ENCODE measurements at regions not wholly inside any gene's neighbourhood (a gene's known extent, or its start where the extent isn't known, plus 50 kb on each side); places are given as distances from the start of the nearest gene placed in this dataset.
"Not testable (repeated sequence)": the region's sequence is repeated elsewhere in the genome, so short reads cannot be mapped to it uniquely, and the experiment has no call there.

- intact Hi-C loops (cut with DNase I), result no loop called here
- H3K9me3 ChIP-seq, result no peaks in the 10 kb centered on the region
- H3K4me1 ChIP-seq, result no peaks in the 10 kb centered on the region
- no peak for TF ChIP-seq CTCF (IDR thresholded peaks at IDR 0.05)
- ATAC-seq (no peak), DNase-seq (no peak)
- H3K4me3 ChIP-seq, result no peak overlapping the region
- H3K36me3 ChIP-seq, result no peaks in the 10 kb centered on the region
- no peaks in the 10 kb centered on the region for H3K27me3 ChIP-seq (ENCODE audit: low read depth)
- no peak overlapping the region for H3K27ac ChIP-seq
Measured at GRCh38 chr10:22779331-22780019, 65.1 kb upstream of the PIP4K2A start.

GRCh38 chr10:22774102-22774501, 59.7 kb upstream of the PIP4K2A start:
- no peak for ATAC-seq
- intact Hi-C loops (cut with DNase I), result no loop called here
- TF ChIP-seq CTCF (IDR thresholded peaks at IDR 0.05), result no peak
- no peak for DNase-seq
- Histone ChIP-seq H3K27me3 (ENCODE audit: low read depth) (no peaks in the 10 kb centered on the region), H3K9me3 (no peaks in the 10 kb centered on the region), H3K27ac (no peak overlapping the region), H3K36me3 (no peaks in the 10 kb centered on the region), H3K4me3 (no peak overlapping the region), H3K4me1 (no peaks in the 10 kb centered on the region)

GRCh38 chr10:22771631-22772030, 57.3 kb upstream of the PIP4K2A start:
- H3K27me3 ChIP-seq (ENCODE audit: low read depth); intact Hi-C loops (cut with DNase I); H3K36me3 ChIP-seq; H3K4me3 ChIP-seq; H3K9me3 ChIP-seq; ATAC-seq; DNase-seq; H3K27ac ChIP-seq; H3K4me1 ChIP-seq: not testable (repeated sequence)

- intact Hi-C loops (cut with DNase I), result no loop called here
Measured at GRCh38 chr10:22770270-22770669, 55.9 kb upstream of the PIP4K2A start.

GRCh38 chr10:22767859-22768258, 53.5 kb upstream of the PIP4K2A start:
- H3K36me3 ChIP-seq, result no peaks in the 10 kb centered on the region
- H3K4me1 ChIP-seq, result peaks cover 34% of the 10 kb centered on the region
- H3K9me3 ChIP-seq, result no peaks in the 10 kb centered on the region
- TF ChIP-seq CTCF (IDR thresholded peaks at IDR 0.05), result no peak
- DNase-seq (no peak), ATAC-seq (no peak)
- intact Hi-C loops (cut with DNase I), result no loop called here
- no peaks in the 10 kb centered on the region for H3K27me3 ChIP-seq (ENCODE audit: low read depth)
- H3K4me3 ChIP-seq, result no peak overlapping the region
- H3K27ac ChIP-seq, result no peak overlapping the region

More at GRCh38 chr10:22770270-22770669, 55.9 kb upstream of the PIP4K2A start:
- Histone ChIP-seq H3K4me3 (no peak overlapping the region), H3K9me3 (no peaks in the 10 kb centered on the region), H3K27ac (no peak overlapping the region), H3K36me3 (no peaks in the 10 kb centered on the region), H3K27me3 (ENCODE audit: low read depth) (no peaks in the 10 kb centered on the region), H3K4me1 (peaks cover 22% of the 10 kb centered on the region)
- TF ChIP-seq CTCF (IDR thresholded peaks at IDR 0.05), result no peak
- DNase-seq (no peak), ATAC-seq (no peak)

- Histone ChIP-seq H3K27ac (no peak overlapping the region), H3K36me3 (no peaks in the 10 kb centered on the region), H3K4me1 (peaks cover 34% of the 10 kb centered on the region), H3K9me3 (no peaks in the 10 kb centered on the region), H3K4me3 (no peak overlapping the region), H3K27me3 (ENCODE audit: low read depth) (no peaks in the 10 kb centered on the region)
- DNase-seq (no peak), ATAC-seq (no peak)
- TF ChIP-seq CTCF (IDR thresholded peaks at IDR 0.05), result no peak
- intact Hi-C loops (cut with DNase I), result no loop called here
Measured at GRCh38 chr10:22766693-22767092, 52.3 kb upstream of the PIP4K2A start.

All from lower lobe of right lung (tissue), 2 donors.